CD4-positive, alpha-beta T cell (primary cell): ENCODE measurements at regions not wholly inside any gene's neighbourhood (a gene's known extent, or its start where the extent isn't known, plus 50 kb on each side); places are given as distances from the start of the nearest gene placed in this dataset.

Source experiments
- ATAC-seq: fragments of 200-7000 bp; cut with Tn5 transposase; one replicate; pipeline ENCODE4 v1.10.0; 2022; ENCODE audit warnings: mild to moderate bottlenecking; ENCODE audit not compliant: poor library complexity
- CTCF ChIA-PET: fragments of 350-600 bp; sonication (Branson Sonifier 250); formaldehyde crosslinking; loops from one replicate; lab custom pipeline; 2021; ENCODE audit warnings: antibody characterized with exemption, inconsistent platforms; lab: Charles Lee
- POLR2A ChIA-PET: fragments of 350-600 bp; sonication (Branson Sonifier 250); formaldehyde crosslinking; loops from one replicate; lab custom pipeline; 2021; ENCODE audit warnings: antibody characterized with exemption, inconsistent platforms; lab: Charles Lee
- DNase-seq, 14 experiments: peaks; one replicate each; pipeline ENCODE4 v3.0.0-alpha.2; 2013 to 2020; ENCODE audit warnings: mixed read lengths in 2 of 14
- H3K27ac ChIP-seq, 2 donors: one replicate each; pipeline versions ENCODE4 v1.5.1 to v1.7.0; 2013; ENCODE audit warnings: low read length in 2 of 2, low read depth in 1 of 2, mild to moderate bottlenecking in 1 of 2
- H3K27me3 ChIP-seq, 2 experiments: 1 replicate in 1 of 2; 2 replicates in 1 of 2; pipeline versions ENCODE4 v1.6.1 to v1.7.0; 2013; ENCODE audit warnings: low read length in 2 of 2, control low read depth in 1 of 2, mild to moderate bottlenecking in 1 of 2, moderate library complexity in 1 of 2; ENCODE audit not compliant: insufficient read depth in 2 of 2, control insufficient read depth in 1 of 2
- H3K36me3 ChIP-seq: one replicate; pipeline ENCODE4 v1.6.1; 2013; ENCODE audit warnings: low read length, control low read depth; ENCODE audit not compliant: insufficient read depth
- H3K4me1 ChIP-seq: one replicate; pipeline ENCODE4 v1.6.1; 2013; ENCODE audit warnings: low read length, control low read depth; ENCODE audit not compliant: insufficient read depth
- H3K4me3 ChIP-seq: one replicate; pipeline ENCODE4 v1.5.1; 2013; ENCODE audit warnings: mild to moderate bottlenecking, low read length, moderate library complexity
- H3K9me3 ChIP-seq, 2 experiments: 1 replicate in 1 of 2; 2 replicates in 1 of 2; pipeline versions ENCODE4 v1.6.1 to v1.7.0; 2013; ENCODE audit warnings: low read length in 2 of 2, mild to moderate bottlenecking in 2 of 2, control low read depth in 1 of 2, moderate library complexity in 1 of 2; ENCODE audit not compliant: control insufficient read depth in 1 of 2, insufficient read depth in 1 of 2
- H3K27ac Mint-ChIP-seq: one replicate; pipeline ENCODE4 v1.8.0; 2020; ENCODE audit warnings: mixed read lengths
- H3K27me3 Mint-ChIP-seq: one replicate; pipeline ENCODE4 v1.8.0; 2021; ENCODE audit warnings: mixed read lengths
- H3K36me3 Mint-ChIP-seq: one replicate; pipeline ENCODE4 v1.8.0; 2021; ENCODE audit warnings: low read depth, mixed read lengths
- H3K4me1 Mint-ChIP-seq: one replicate; pipeline ENCODE4 v1.8.0; 2021; ENCODE audit warnings: low read depth, mixed read lengths
- H3K4me3 Mint-ChIP-seq: one replicate; pipeline ENCODE4 v1.8.0; 2020; ENCODE audit warnings: mild to moderate bottlenecking, mixed read lengths
- H3K9me3 Mint-ChIP-seq: one replicate; pipeline ENCODE4 v1.8.0; 2020; ENCODE audit warnings: mixed read lengths
- CTCF ChIP-seq: fragments of 200-600 bp; IDR thresholded peaks from one replicate; pipeline ENCODE4 v1.8.0; 2022; ENCODE audit warnings: antibody characterized with exemption, mild to moderate bottlenecking
- intact Hi-C, 2 experiments: fragments of 100-400 bp; cut with DNase I in 1 of 2; cut with micrococcal nuclease in 1 of 2; formaldehyde crosslinking; loops; one replicate each; pipeline versions ENCODE4 v1.15.1 to v1.9.0; 2023 to 2025; cut with DNase I, micrococcal nuclease

DNA sequence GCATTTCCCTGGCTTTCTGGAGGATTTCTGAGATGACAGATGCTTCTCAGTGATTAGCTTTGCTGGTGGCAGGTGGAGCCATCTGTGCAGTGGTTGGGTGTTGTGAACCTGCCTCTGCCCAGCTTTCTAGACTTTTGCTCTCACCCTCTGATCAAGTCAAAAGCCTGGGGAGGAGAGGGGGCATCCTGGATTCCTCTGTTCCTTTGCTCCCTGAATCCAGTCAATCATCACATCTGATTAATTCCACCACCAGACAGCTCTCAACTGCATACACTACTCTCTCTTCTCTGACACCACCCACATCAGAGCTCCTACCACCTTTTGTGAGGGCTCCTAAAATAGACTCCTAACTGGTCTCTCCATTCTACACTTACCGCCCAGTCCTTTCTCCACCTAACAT is 283.5 kb downstream of the WDR11 start:
- ATAC-seq, result no peak
- no peaks in the 10 kb centered on the region for H3K36me3 Mint-ChIP-seq

GRCh38 chr10:121135512-121135911 is 284.4 kb downstream of the WDR11 start:
- no peak overlapping the region for H3K4me3 Mint-ChIP-seq
- Histone ChIP-seq H3K4me3 (no peak overlapping the region), H3K36me3 (no peaks in the 10 kb centered on the region), H3K27me3 (no peaks in the 10 kb centered on the region), H3K4me1 (no peaks in the 10 kb centered on the region), H3K9me3 (peaks cover 0 to 13% of the 10 kb centered on the region in 2 experiments), H3K27ac (no peak overlapping the region)
- H3K9me3 Mint-ChIP-seq, result no peaks in the 10 kb centered on the region
- no peak overlapping the region for H3K27ac Mint-ChIP-seq
- CTCF ChIA-PET, result no interaction called here
- TF ChIP-seq CTCF, result no peak
- H3K36me3 Mint-ChIP-seq, result no peaks in the 10 kb centered on the region
- POLR2A ChIA-PET, result no interaction called here
- H3K4me1 Mint-ChIP-seq, result no peaks in the 10 kb centered on the region
- H3K27me3 Mint-ChIP-seq, result no peaks in the 10 kb centered on the region
- ATAC-seq (no peak), DNase-seq (no peak)
- intact Hi-C loops, result no loop called here

More for the DNA sequence above, 283.5 kb downstream of the WDR11 start:
- H3K9me3 ChIP-seq, result peaks cover 0 to 10% of the 10 kb centered on the region in 2 experiments
- H3K9me3 Mint-ChIP-seq, result no peaks in the 10 kb centered on the region
- no peaks in the 10 kb centered on the region for H3K36me3 ChIP-seq
- H3K4me1 ChIP-seq, result no peaks in the 10 kb centered on the region
- no peak overlapping the region for H3K27ac ChIP-seq
- POLR2A ChIA-PET, result no interaction called here
- TF ChIP-seq CTCF, result no peak
- CTCF ChIA-PET, result no interaction called here
- intact Hi-C loops, result no loop called here
- H3K27me3 ChIP-seq, result no peaks in the 10 kb centered on the region
- H3K27me3 Mint-ChIP-seq, result no peaks in the 10 kb centered on the region
- H3K4me3 ChIP-seq, result no peak overlapping the region
- no peak for DNase-seq
- no peak overlapping the region for H3K4me3 Mint-ChIP-seq
- no peaks in the 10 kb centered on the region for H3K4me1 Mint-ChIP-seq
- no peak overlapping the region for H3K27ac Mint-ChIP-seq

- Mint-ChIP-seq H3K4me3 (no peak overlapping the region), H3K9me3 (peaks cover 4% of the 10 kb centered on the region), H3K4me1 (no peaks in the 10 kb centered on the region), H3K27me3 (no peaks in the 10 kb centered on the region), H3K27ac (no peak overlapping the region), H3K36me3 (no peaks in the 10 kb centered on the region)
- ATAC-seq (no peak), DNase-seq (no peak)
- no peaks in the 10 kb centered on the region for H3K36me3 ChIP-seq
- intact Hi-C loops, result no loop called here
- ChIA-PET POLR2A (no interaction called here), CTCF (no interaction called here)
- H3K4me3 ChIP-seq, result no peak overlapping the region
- no peaks in the 10 kb centered on the region for H3K4me1 ChIP-seq
- H3K9me3 ChIP-seq, result peaks cover 0 to 15% of the 10 kb centered on the region in 2 experiments
- no peaks in the 10 kb centered on the region for H3K27me3 ChIP-seq
- no peak for TF ChIP-seq CTCF
- no peak overlapping the region for H3K27ac ChIP-seq
These were observed 286.4 kb downstream of the WDR11 start for GRCh38 chr10:121137533-121137932.
